GM12878 (cell line): ENCODE measurements at regions not wholly inside any gene's neighbourhood (a gene's known extent, or its start where the extent isn't known, plus 50 kb on each side); places are given as distances from the start of the nearest gene placed in this dataset.

Experiments
- ATAC-seq: fragments of 200-7000 bp; cut with Tn5 transposase; 3 replicates; pipeline ENCODE4 v1.9.1; 2020; ENCODE audit warnings: mild to moderate bottlenecking, moderate library complexity
- BruUV-seq: library from RNA; stranded (reverse); fragments of 400-500 nt; replicated peaks from 2 replicates; lab custom pipeline; 2021; lab: Mats Ljungman, UMichigan
- CTCF ChIA-PET: fragments of 300-600 bp; sonication (Branson Sonifier 250); formaldehyde crosslinking; extraction: SDS; loops from one replicate; lab custom pipeline; 2021; ENCODE audit warnings: inconsistent platforms; lab: Yijun Ruan, JAX
- POLR2A ChIA-PET: fragments of 350-600 bp; formaldehyde crosslinking; extraction: SDS; loops from one replicate; lab custom pipeline; 2021; ENCODE audit warnings: inconsistent platforms; lab: Charles Lee
- RAD21 ChIA-PET: fragments of 300-600 bp; sonication (Branson Sonifier 250); formaldehyde crosslinking; loops from one replicate; lab custom pipeline; 2023; ENCODE audit warnings: antibody characterized with exemption; ENCODE audit not compliant: unreplicated experiment; lab: Charles Lee
- SMC1A ChIA-PET: fragments of 300-600 bp; sonication (Branson Sonifier 250); formaldehyde crosslinking; loops from one replicate; lab custom pipeline; 2023; ENCODE audit not compliant: unreplicated experiment, uncharacterized antibody; lab: Charles Lee
- DNase-seq: peaks from one replicate; pipeline ENCODE4 v3.0.0-alpha.2; 2011; ENCODE audit warnings: low read depth, low spot score
- FAIRE-seq: peaks from 3 replicates; lab custom pipeline; 2011; peaks lifted over from hg19 to GRCh38; lab: Jason Lieb, UNC
- H2AFZ ChIP-seq: 2 replicates; pipeline ENCODE4 v1.6.0; 2011; ENCODE audit warnings: low read depth, low read length, control low read depth; ENCODE audit not compliant: control insufficient read depth
- H3K27ac ChIP-seq: 2 replicates; pipeline ENCODE4 v1.5.1; 2011; ENCODE audit warnings: control low read depth; ENCODE audit not compliant: control insufficient read depth, insufficient read depth
- H3K27me3 ChIP-seq, 2 experiments: replicated peaks in 1 of 2; 2 replicates each; pipeline versions ENCODE4 v1.6.0 to v1.6.1; 2011; ENCODE audit warnings: low read length in 1 of 2; ENCODE audit not compliant: control insufficient read depth in 2 of 2, insufficient read depth in 2 of 2
- H3K36me3 ChIP-seq, 2 experiments: 2 replicates each; pipeline ENCODE4 v1.5.1; 2011; ENCODE audit warnings: low read length in 1 of 2; ENCODE audit not compliant: control insufficient read depth in 2 of 2, insufficient read depth in 2 of 2
- H3K4me1 ChIP-seq: 2 replicates; pipeline ENCODE4 v1.6.1; 2011; ENCODE audit warnings: mild to moderate bottlenecking, low read length, moderate library complexity, mixed read lengths; ENCODE audit not compliant: control insufficient read depth, insufficient read depth
- H3K4me2 ChIP-seq: 2 replicates; pipeline ENCODE4 v1.6.0; 2011; ENCODE audit warnings: control low read depth; ENCODE audit not compliant: control insufficient read depth, insufficient read depth
- H3K4me3 ChIP-seq: fragments of 200-600 bp; sonication (generic); 2 replicates; pipeline ENCODE4 v1.5.1; 2016
- H3K79me2 ChIP-seq: 2 replicates; pipeline ENCODE4 v1.6.0; 2011; ENCODE audit warnings: low read length; ENCODE audit not compliant: control insufficient read depth, insufficient read depth
- H3K9ac ChIP-seq: 2 replicates; pipeline ENCODE4 v1.8.0; 2011; ENCODE audit warnings: low read length, control low read depth, mixed read lengths; ENCODE audit not compliant: control insufficient read depth, insufficient read depth
- H3K9me3 ChIP-seq: replicated peaks from 3 replicates; pipeline ENCODE4 v1.5.1; 2011; ENCODE audit warnings: mild to moderate bottlenecking, low read length; ENCODE audit not compliant: control insufficient read depth, insufficient read depth
- H4K20me1 ChIP-seq: 2 replicates; pipeline ENCODE4 v1.6.0; 2011; ENCODE audit not compliant: control insufficient read depth, insufficient read depth
- EGR1 ChIP-seq, 2 experiments: IDR thresholded peaks; 1 replicate in 1 of 2; 2 replicates in 1 of 2; pipeline ENCODE4 v1.6.1; 2011 to 2012; ENCODE audit warnings: low read depth in 2 of 2, low read length in 2 of 2, borderline replicate concordance in 1 of 2, mild to moderate bottlenecking in 1 of 2, moderate library complexity in 1 of 2
- ESRRA ChIP-seq: IDR thresholded peaks from 2 replicates; pipeline ENCODE4 v1.6.1; 2012; ENCODE audit warnings: mild to moderate bottlenecking, low read length, improper control_type of control experiment
- MEF2B ChIP-seq: fragments of 450-650 bp; IDR thresholded peaks from 2 replicates; pipeline ENCODE4 v1.6.1; 2018; ENCODE audit warnings: mild to moderate bottlenecking, moderate library complexity; ENCODE audit not compliant: partially characterized antibody, poor library complexity, severe bottlenecking
- NBN ChIP-seq: fragments of 450-650 bp; IDR thresholded peaks from 2 replicates; pipeline ENCODE4 v1.6.1; 2016
- NRF1 ChIP-seq: conservative IDR thresholded peaks from 2 replicates; pipeline ENCODE4 v1.6.1; 2011; ENCODE audit warnings: mild to moderate bottlenecking, low read depth, low read length, improper control_type of control experiment
- POLR2AphosphoS2 ChIP-seq: IDR thresholded peaks from 2 replicates; pipeline ENCODE4 v1.6.1; 2011; ENCODE audit warnings: low read depth, mild to moderate bottlenecking, low read length, improper control_type of control experiment, moderate library complexity
- POU2F2 ChIP-seq: IDR thresholded peaks from 3 replicates; pipeline ENCODE4 v1.6.1; 2011; ENCODE audit warnings: low read depth, mild to moderate bottlenecking, low read length, borderline replicate concordance
- RCOR1 ChIP-seq: conservative IDR thresholded peaks from 2 replicates; pipeline ENCODE4 v1.6.1; 2012; ENCODE audit warnings: low read depth, low read length, improper control_type of control experiment
- SMC3 ChIP-seq: IDR thresholded peaks from 2 replicates; pipeline ENCODE4 v1.6.1; 2011; ENCODE audit warnings: low read length, improper control_type of control experiment, borderline replicate concordance
- SUPT20H ChIP-seq: IDR thresholded peaks from 2 replicates; pipeline ENCODE4 v1.6.1; 2011; ENCODE audit warnings: low read depth, mild to moderate bottlenecking, low read length, moderate library complexity, borderline replicate concordance; ENCODE audit not compliant: control insufficient read depth
- TCF12 ChIP-seq: IDR thresholded peaks from 2 replicates; pipeline ENCODE4 v1.6.1; 2011; ENCODE audit warnings: low read depth, mild to moderate bottlenecking, low read length
- ZZZ3 ChIP-seq: IDR thresholded peaks from 2 replicates; pipeline ENCODE4 v1.6.1; 2011; ENCODE audit warnings: low read depth; ENCODE audit not compliant: control insufficient read depth, insufficient read length
- WGBS: methylation state at CpG from one replicate; pipeline ENCODE4 v1.1.6; 2016; ENCODE audit warnings: low lambda C conversion rate; ENCODE audit not compliant: insufficient replicate concordance, insufficient coverage; ENCODE audit errors: missing lambda C conversion rate; 5-methylcytosine and 5-hydroxymethylcytosine counted together
- in situ Hi-C: fragments of 300-500 bp; cut with MboI; formaldehyde crosslinking; loops from 9 replicates; pipeline ENCODE4 v1.14.3; 2018; ENCODE audit warnings: mixed read lengths
- intact Hi-C: fragments of 100-400 bp; cut with micrococcal nuclease; formaldehyde crosslinking; loops from one replicate; pipeline ENCODE4 v1.14.2; 2022; ENCODE audit not compliant: unreplicated experiment
- TF ChIP-seq, protein P1 (sequence below): IDR thresholded peaks from 2 replicates; pipeline ENCODE4 v1.6.1; 2012; ENCODE audit warnings: improper control_type of control experiment, low read depth, low read length; ENCODE audit not compliant: insufficient replicate concordance
- TF ChIP-seq, protein P2 (sequence below): fragments of 450-650 bp; IDR thresholded peaks from 2 replicates; pipeline ENCODE4 v1.6.1; 2017; ENCODE audit warnings: borderline replicate concordance

DNA sequence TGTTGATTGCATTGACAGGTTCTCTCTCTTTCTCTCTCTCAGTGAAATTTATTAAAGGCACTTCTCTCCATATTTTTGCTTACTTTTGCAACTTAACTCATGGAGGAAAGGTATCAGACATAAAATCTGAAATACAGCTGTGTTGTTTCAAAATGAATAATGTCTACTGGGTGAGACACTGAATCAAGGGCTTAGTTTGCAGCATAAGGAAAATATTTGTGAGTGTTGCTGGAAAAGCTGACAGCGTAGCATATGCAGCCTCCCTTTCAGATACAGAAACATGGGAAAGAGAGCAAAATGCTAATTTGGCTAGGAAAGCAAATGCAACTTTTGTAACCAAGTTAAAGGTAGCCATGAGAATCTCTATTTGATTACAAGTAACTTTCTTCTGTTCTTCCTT is 81.5 kb upstream of the COL3A1 start:
- 0% methylated on average over 1 of the region's 1 CpG for WGBS

More for the DNA sequence above, 81.5 kb upstream of the COL3A1 start:
- Histone ChIP-seq H3K4me2 (no peak overlapping the region), H3K4me1 (no peaks in the 10 kb centered on the region), H2AFZ (no peak overlapping the region), H3K27ac (no peak overlapping the region), H3K9ac (no peak overlapping the region), H3K36me3 (no peaks in the 10 kb centered on the region), H4K20me1 (no peaks in the 10 kb centered on the region), H3K4me3 (no peak overlapping the region), H3K9me3 (no peaks in the 10 kb centered on the region; the same call in 2 of the 3 replicates), H3K27me3 (no peaks in the 10 kb centered on the region), H3K79me2 (no peaks in the 10 kb centered on the region)
- ChIA-PET POLR2A (interaction anchor here (0.5 kb wide), 2 partner anchors 86 to 241 kb away, joined by 4 to 5 read pairs; no protein-coding TSS in a partner anchor), CTCF (interaction anchor here (1.3 kb wide), 2 partner anchors 8 to 90 kb away, joined by 3 read pairs; no protein-coding TSS in a partner anchor), RAD21 (no interaction called here), SMC1A (no interaction called here)
- ATAC-seq = no peak
- no TSS peak for BruUV-seq
- intact Hi-C loops = no loop called here
- DNase-seq = no peak
- no peak for FAIRE-seq
- TF ChIP-seq RCOR1 (no peak), ZZZ3 (no peak), POU2F2 (no peak), TCF12 (no peak), SUPT20H (no peak), POLR2AphosphoS2 (no peak), MEF2B (no peak), EGR1 (IDR thresholded peaks at IDR 0.05; ENCODE audit: borderline replicate concordance in 1 of 2, low read depth in 2 of 2, low read length in 2 of 2) (no peak), ESRRA (no peak), NRF1 (no peak), SMC3 (no peak), NBN (no peak)
- TF ChIP-seq, protein P1, sequence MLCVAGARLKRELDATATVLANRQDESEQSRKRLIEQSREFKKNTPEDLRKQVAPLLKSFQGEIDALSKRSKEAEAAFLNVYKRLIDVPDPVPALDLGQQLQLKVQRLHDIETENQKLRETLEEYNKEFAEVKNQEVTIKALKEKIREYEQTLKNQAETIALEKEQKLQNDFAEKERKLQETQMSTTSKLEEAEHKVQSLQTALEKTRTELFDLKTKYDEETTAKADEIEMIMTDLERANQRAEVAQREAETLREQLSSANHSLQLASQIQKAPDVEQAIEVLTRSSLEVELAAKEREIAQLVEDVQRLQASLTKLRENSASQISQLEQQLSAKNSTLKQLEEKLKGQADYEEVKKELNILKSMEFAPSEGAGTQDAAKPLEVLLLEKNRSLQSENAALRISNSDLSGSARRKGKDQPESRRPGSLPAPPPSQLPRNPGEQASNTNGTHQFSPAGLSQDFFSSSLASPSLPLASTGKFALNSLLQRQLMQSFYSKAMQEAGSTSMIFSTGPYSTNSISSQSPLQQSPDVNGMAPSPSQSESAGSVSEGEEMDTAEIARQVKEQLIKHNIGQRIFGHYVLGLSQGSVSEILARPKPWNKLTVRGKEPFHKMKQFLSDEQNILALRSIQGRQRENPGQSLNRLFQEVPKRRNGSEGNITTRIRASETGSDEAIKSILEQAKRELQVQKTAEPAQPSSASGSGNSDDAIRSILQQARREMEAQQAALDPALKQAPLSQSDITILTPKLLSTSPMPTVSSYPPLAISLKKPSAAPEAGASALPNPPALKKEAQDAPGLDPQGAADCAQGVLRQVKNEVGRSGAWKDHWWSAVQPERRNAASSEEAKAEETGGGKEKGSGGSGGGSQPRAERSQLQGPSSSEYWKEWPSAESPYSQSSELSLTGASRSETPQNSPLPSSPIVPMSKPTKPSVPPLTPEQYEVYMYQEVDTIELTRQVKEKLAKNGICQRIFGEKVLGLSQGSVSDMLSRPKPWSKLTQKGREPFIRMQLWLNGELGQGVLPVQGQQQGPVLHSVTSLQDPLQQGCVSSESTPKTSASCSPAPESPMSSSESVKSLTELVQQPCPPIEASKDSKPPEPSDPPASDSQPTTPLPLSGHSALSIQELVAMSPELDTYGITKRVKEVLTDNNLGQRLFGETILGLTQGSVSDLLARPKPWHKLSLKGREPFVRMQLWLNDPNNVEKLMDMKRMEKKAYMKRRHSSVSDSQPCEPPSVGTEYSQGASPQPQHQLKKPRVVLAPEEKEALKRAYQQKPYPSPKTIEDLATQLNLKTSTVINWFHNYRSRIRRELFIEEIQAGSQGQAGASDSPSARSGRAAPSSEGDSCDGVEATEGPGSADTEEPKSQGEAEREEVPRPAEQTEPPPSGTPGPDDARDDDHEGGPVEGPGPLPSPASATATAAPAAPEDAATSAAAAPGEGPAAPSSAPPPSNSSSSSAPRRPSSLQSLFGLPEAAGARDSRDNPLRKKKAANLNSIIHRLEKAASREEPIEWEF = no peak
- TF ChIP-seq, protein P2, sequence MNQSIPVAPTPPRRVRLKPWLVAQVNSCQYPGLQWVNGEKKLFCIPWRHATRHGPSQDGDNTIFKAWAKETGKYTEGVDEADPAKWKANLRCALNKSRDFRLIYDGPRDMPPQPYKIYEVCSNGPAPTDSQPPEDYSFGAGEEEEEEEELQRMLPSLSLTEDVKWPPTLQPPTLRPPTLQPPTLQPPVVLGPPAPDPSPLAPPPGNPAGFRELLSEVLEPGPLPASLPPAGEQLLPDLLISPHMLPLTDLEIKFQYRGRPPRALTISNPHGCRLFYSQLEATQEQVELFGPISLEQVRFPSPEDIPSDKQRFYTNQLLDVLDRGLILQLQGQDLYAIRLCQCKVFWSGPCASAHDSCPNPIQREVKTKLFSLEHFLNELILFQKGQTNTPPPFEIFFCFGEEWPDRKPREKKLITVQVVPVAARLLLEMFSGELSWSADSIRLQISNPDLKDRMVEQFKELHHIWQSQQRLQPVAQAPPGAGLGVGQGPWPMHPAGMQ = no peak
- in situ Hi-C loops = no loop called here
